AG04450 (cell line): ENCODE measurements at regions not wholly inside any gene's neighbourhood (a gene's known extent, or its start where the extent isn't known, plus 50 kb on each side); places are given as distances from the start of the nearest gene placed in this dataset.

ENCODE experiments used
- CTCF ChIA-PET: fragments of 300-600, 350-600 bp; formaldehyde crosslinking; extraction: SDS; loops from one replicate; lab custom pipeline; 2022; ENCODE audit warnings: antibody characterized with exemption, inconsistent platforms; lab: Charles Lee
- POLR2A ChIA-PET: fragments of 350-600 bp; formaldehyde crosslinking; extraction: SDS; loops from one replicate; lab custom pipeline; 2021; ENCODE audit warnings: antibody characterized with exemption, inconsistent platforms; lab: Yijun Ruan, JAX
- DNase-seq: peaks from one replicate; pipeline ENCODE4 v3.0.0-alpha.2; 2011; ENCODE audit warnings: low read depth, low spot score
- H3K27ac ChIP-seq: one replicate; pipeline ENCODE4 v1.5.1; 2012; ENCODE audit warnings: low read depth, low read length, control low read depth
- H3K27me3 ChIP-seq: one replicate; pipeline ENCODE4 v1.6.0; 2012; ENCODE audit warnings: low read length; ENCODE audit not compliant: control insufficient read depth, insufficient read depth
- H3K4me3 ChIP-seq: 2 replicates; pipeline ENCODE4 v1.5.1; 2011; ENCODE audit warnings: mild to moderate bottlenecking, low read depth, low read length, control low read depth
- H3K9me3 ChIP-seq: 2 replicates; pipeline ENCODE4 v1.5.1; 2012; ENCODE audit warnings: low read length; ENCODE audit not compliant: control insufficient read depth, insufficient read depth
- TF ChIP-seq, protein P1 (sequence below): IDR thresholded peaks from 2 replicates; pipeline ENCODE4 v1.5.1; 2011; ENCODE audit warnings: low read depth, low read length, control low read depth, inconsistent platforms

DNA sequence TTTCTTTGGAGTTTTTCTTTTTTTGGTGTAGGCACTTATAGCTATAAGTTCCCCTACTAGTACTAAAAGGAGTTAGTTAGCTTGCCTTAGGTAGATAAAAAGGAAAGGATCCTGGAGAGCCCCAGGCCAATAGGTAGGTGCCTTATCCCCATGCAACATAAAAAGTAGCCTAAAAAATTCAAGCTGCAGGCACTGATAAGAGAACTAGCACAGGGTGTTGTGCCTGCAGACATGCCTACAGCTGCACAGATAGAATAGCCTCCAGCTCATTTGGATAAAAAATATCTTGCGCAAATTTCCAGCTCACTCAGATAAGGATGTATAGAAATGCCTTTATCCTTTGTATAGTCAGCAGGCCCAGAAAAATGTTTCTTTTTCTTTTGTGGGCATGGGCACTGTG is 71.4 kb upstream of the UTY start:
- CTCF ChIA-PET, result no interaction called here
- TF ChIP-seq, protein P1, sequence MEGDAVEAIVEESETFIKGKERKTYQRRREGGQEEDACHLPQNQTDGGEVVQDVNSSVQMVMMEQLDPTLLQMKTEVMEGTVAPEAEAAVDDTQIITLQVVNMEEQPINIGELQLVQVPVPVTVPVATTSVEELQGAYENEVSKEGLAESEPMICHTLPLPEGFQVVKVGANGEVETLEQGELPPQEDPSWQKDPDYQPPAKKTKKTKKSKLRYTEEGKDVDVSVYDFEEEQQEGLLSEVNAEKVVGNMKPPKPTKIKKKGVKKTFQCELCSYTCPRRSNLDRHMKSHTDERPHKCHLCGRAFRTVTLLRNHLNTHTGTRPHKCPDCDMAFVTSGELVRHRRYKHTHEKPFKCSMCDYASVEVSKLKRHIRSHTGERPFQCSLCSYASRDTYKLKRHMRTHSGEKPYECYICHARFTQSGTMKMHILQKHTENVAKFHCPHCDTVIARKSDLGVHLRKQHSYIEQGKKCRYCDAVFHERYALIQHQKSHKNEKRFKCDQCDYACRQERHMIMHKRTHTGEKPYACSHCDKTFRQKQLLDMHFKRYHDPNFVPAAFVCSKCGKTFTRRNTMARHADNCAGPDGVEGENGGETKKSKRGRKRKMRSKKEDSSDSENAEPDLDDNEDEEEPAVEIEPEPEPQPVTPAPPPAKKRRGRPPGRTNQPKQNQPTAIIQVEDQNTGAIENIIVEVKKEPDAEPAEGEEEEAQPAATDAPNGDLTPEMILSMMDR, result no peak

DNA sequence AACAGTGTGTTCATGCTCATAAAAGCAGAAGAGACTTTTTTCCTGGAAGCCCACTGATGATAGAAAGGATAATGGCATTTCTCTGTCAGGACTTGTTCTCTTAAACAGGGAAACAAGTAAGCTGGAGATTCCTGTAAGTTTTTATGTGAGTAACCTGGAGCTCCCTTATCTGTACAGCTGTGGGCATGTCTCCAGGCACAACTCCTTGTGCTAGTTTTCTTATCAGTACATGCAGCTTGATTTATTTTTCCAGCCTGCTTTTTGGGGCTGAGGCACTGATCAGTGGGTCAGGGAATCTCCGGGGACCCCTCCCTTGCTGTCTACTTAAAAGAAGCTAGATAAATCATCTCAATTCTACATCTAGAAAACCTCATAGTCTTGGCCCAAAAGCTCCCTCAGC is 64.7 kb upstream of the UTY start:
- no peak for DNase-seq
- POLR2A ChIA-PET, result no interaction called here
- Histone ChIP-seq H3K27me3 (no peaks in the 10 kb centered on the region), H3K27ac (no peak overlapping the region), H3K4me3 (no peak overlapping the region), H3K9me3 (no peaks in the 10 kb centered on the region)
- TF ChIP-seq, protein P1, result no peak
- CTCF ChIA-PET, result no interaction called here

More for the DNA sequence above, 71.4 kb upstream of the UTY start:
- Histone ChIP-seq H3K4me3 (no peak overlapping the region), H3K27ac (no peak overlapping the region), H3K27me3 (no peaks in the 10 kb centered on the region), H3K9me3 (no peaks in the 10 kb centered on the region)
- POLR2A ChIA-PET, result no interaction called here
- DNase-seq, result no peak

DNA sequence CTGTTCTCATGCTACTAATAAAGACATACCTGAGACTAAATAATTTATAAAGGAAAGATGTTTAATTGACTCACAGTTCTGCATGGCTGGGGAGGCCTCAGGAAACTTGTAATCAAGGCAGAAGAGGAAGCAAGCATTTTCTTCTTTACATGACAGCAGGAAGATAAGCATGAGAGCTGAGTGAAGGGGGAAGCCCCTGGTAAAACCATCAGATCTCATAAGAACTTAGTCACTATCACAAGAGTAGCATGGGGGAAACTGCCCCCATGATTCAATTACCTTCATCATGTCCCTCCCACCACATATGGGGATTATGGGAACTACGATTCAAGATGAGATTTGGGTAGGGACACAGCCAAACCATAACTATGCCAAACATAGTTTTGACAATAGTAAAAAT is 58.1 kb upstream of the UTY start:
- ChIA-PET CTCF (no interaction called here), POLR2A (no interaction called here)
- Histone ChIP-seq H3K4me3 (no peak overlapping the region), H3K27ac (no peak overlapping the region), H3K27me3 (no peaks in the 10 kb centered on the region), H3K9me3 (no peaks in the 10 kb centered on the region)
- TF ChIP-seq, protein P1, result no peak
- no peak for DNase-seq
